KMS-11 (cell line): ENCODE measurements at regions not wholly inside any gene's neighbourhood (a gene's known extent, or its start where the extent isn't known, plus 50 kb on each side); places are given as distances from the start of the nearest gene placed in this dataset.

Experiments
- H2AFZ ChIP-seq: fragments of 200-600 bp; sonication (generic); 2 replicates; pipeline ENCODE4 v1.6.1; 2016; ENCODE audit warnings: antibody characterized with exemption, mixed run types, low read depth
- H3K27ac ChIP-seq: fragments of 200-600 bp; sonication (generic); 2 replicates; pipeline ENCODE4 v1.6.1; 2016; ENCODE audit warnings: mild to moderate bottlenecking, mixed run types
- H3K27me3 ChIP-seq: fragments of 200-600 bp; sonication (generic); 2 replicates; pipeline ENCODE4 v1.6.1; 2017; ENCODE audit warnings: mild to moderate bottlenecking, low read depth, mixed run types, moderate library complexity; ENCODE audit not compliant: insufficient read depth
- H3K36me3 ChIP-seq: fragments of 200-600 bp; sonication (generic); 2 replicates; pipeline ENCODE4 v1.6.1; 2017; ENCODE audit warnings: mild to moderate bottlenecking, mixed run types; ENCODE audit not compliant: insufficient read depth
- H3K4me1 ChIP-seq: fragments of 200-600 bp; sonication (generic); 2 replicates; pipeline ENCODE4 v1.6.1; 2016; ENCODE audit warnings: mild to moderate bottlenecking, low read depth, mixed run types; ENCODE audit not compliant: poor library complexity, severe bottlenecking
- H3K4me2 ChIP-seq: fragments of 200-600 bp; sonication (generic); 2 replicates; pipeline ENCODE4 v1.7.0; 2016; ENCODE audit warnings: mild to moderate bottlenecking, mixed run types
- H3K4me3 ChIP-seq: fragments of 200-600 bp; sonication (generic); IDR thresholded peaks from 2 replicates; pipeline ENCODE4 v1.6.1; 2017; ENCODE audit warnings: low read depth, low read length, mixed read lengths; ENCODE audit not compliant: insufficient read depth
- H3K79me2 ChIP-seq: fragments of 200-600 bp; sonication (generic); 2 replicates; pipeline ENCODE4 v1.6.1; 2016; ENCODE audit warnings: low read depth, mixed run types; ENCODE audit not compliant: insufficient read depth
- H3K9ac ChIP-seq: fragments of 200-600 bp; sonication (generic); 2 replicates; pipeline ENCODE4 v1.6.1; 2016; ENCODE audit warnings: mild to moderate bottlenecking, mixed run types
- H4K20me1 ChIP-seq: fragments of 200-600 bp; sonication (generic); 2 replicates; pipeline ENCODE4 v1.6.1; 2016; ENCODE audit warnings: mild to moderate bottlenecking, mixed run types; ENCODE audit not compliant: insufficient read depth
- CTCF ChIP-seq: fragments of 200-600 bp; sonication (generic); conservative IDR thresholded peaks from 2 replicates; pipeline ENCODE4 v1.6.1; 2017; ENCODE audit warnings: low read depth, mild to moderate bottlenecking, antibody characterized with exemption, low read length, moderate library complexity, mixed read lengths

DNA sequence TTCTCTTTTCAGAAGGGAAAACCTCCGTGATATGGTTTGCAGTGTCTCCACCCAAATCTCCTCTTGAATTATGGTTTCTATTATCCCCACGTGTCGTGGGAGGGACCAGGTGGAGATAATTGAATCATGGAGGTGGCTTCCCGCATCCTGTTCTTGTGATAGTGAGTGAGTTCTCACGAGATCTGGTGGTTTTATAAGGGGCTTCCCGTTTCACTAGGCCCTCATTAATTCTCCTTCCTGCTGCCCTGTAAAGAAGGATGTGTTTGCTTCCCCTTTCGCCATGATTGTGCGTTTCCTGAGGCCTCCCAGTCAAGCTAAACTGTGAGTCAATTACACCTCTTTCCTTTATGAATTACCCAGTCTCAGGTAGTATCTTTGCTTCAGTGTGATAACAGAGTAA lies 692.7 kb upstream of the GRM7 start:
- Histone ChIP-seq H3K27me3 (no peaks in the 10 kb centered on the region), H3K9ac (no peak overlapping the region), H3K27ac (no peak overlapping the region), H3K4me3 (no peak overlapping the region), H3K36me3 (no peaks in the 10 kb centered on the region), H3K4me2 (no peak overlapping the region), H4K20me1 (no peaks in the 10 kb centered on the region), H3K4me1 (no peaks in the 10 kb centered on the region), H3K79me2 (no peaks in the 10 kb centered on the region), H2AFZ (no peak overlapping the region)
- TF ChIP-seq CTCF = no peak

GRCh38 chr3:6172871-6173642 lies 687.9 kb upstream of the GRM7 start:
- Histone ChIP-seq H4K20me1 (no peaks in the 10 kb centered on the region), H3K79me2 (no peaks in the 10 kb centered on the region), H3K4me3 (no peak overlapping the region), H2AFZ (no peak overlapping the region), H3K27me3 (no peaks in the 10 kb centered on the region), H3K9ac (no peak overlapping the region), H3K4me2 (no peak overlapping the region), H3K36me3 (no peaks in the 10 kb centered on the region), H3K27ac (no peak overlapping the region), H3K4me1 (no peaks in the 10 kb centered on the region)
- TF ChIP-seq CTCF = no peak

DNA sequence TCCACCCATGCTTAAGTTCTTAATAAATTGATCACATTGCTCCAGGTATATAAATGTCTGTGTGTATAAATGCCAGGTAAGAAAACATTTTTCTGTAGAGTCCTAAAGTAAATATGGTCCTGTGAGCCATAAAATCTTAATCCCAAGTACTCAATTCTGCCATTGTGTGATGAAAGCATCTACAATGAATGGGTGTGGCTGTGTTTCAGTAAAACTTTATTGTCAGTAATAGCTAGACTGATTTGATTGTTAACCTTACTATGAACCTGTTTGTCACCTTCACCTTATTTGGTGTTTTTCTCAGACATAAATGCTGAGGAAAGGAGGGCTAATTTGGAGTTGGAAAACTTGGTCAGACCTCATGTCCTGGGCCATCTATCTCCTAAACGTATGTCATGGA lies 683.5 kb upstream of the GRM7 start:
- no peaks in the 10 kb centered on the region for H3K4me1 ChIP-seq
- H4K20me1 ChIP-seq = no peaks in the 10 kb centered on the region
- no peaks in the 10 kb centered on the region for H3K27me3 ChIP-seq
- no peak for TF ChIP-seq CTCF
- H3K36me3 ChIP-seq = no peaks in the 10 kb centered on the region
- no peak overlapping the region for H2AFZ ChIP-seq
- H3K79me2 ChIP-seq = no peaks in the 10 kb centered on the region
- no peak overlapping the region for H3K4me3 ChIP-seq
- no peak overlapping the region for H3K4me2 ChIP-seq
- H3K9ac ChIP-seq = no peak overlapping the region
- no peak overlapping the region for H3K27ac ChIP-seq

- no peak overlapping the region for H3K4me2 ChIP-seq
- H3K27ac ChIP-seq = no peak overlapping the region
- no peaks in the 10 kb centered on the region for H3K79me2 ChIP-seq
- H3K9ac ChIP-seq = no peak overlapping the region
- H3K36me3 ChIP-seq = no peaks in the 10 kb centered on the region
- no peaks in the 10 kb centered on the region for H3K4me1 ChIP-seq
- no peaks in the 10 kb centered on the region for H4K20me1 ChIP-seq
- TF ChIP-seq CTCF = no peak
- no peak overlapping the region for H3K4me3 ChIP-seq
- H3K27me3 ChIP-seq = no peaks in the 10 kb centered on the region
- H2AFZ ChIP-seq = no peak overlapping the region
Observed at GRCh38 chr3:6179761-6180160, 681.2 kb upstream of the GRM7 start.
